Type B pancreatic cell (in vitro differentiated cells): ENCODE measurements at regions not wholly inside any gene's neighbourhood (a gene's known extent, or its start where the extent isn't known, plus 50 kb on each side); places are given as distances from the start of the nearest gene placed in this dataset.

Experiments
- DNase-seq: peaks from one replicate; pipeline ENCODE4 v3.0.0; 2021; ENCODE audit warnings: mixed read lengths; ENCODE audit not compliant: unreplicated experiment; ENCODE audit errors: extremely low spot score
- H3K27ac Mint-ChIP-seq: 2 replicates; pipeline ENCODE4 v1.8.0; 2021; ENCODE audit warnings: mild to moderate bottlenecking, mixed read lengths
- H3K27me3 Mint-ChIP-seq: 2 replicates; pipeline ENCODE4 v1.8.0; 2021; ENCODE audit warnings: mixed read lengths
- H3K36me3 Mint-ChIP-seq: 2 replicates; pipeline ENCODE4 v1.8.0; 2021; ENCODE audit warnings: mixed read lengths
- H3K4me1 Mint-ChIP-seq: one replicate; pipeline ENCODE4 v1.8.0; 2021; ENCODE audit warnings: mixed read lengths; ENCODE audit not compliant: unreplicated experiment
- H3K4me3 Mint-ChIP-seq: 2 replicates; pipeline ENCODE4 v1.8.0; 2021; ENCODE audit warnings: mild to moderate bottlenecking, mixed read lengths
- H3K9me3 Mint-ChIP-seq: 2 replicates; pipeline ENCODE4 v1.8.0; 2021; ENCODE audit warnings: mixed read lengths
- TF ChIP-seq, protein P1 (sequence below): fragments of 200-600 bp; sonication (generic); conservative IDR thresholded peaks from 2 replicates; pipeline ENCODE4 v1.5.0; 2021; ENCODE audit warnings: antibody characterized with exemption, mild to moderate bottlenecking

DNA sequence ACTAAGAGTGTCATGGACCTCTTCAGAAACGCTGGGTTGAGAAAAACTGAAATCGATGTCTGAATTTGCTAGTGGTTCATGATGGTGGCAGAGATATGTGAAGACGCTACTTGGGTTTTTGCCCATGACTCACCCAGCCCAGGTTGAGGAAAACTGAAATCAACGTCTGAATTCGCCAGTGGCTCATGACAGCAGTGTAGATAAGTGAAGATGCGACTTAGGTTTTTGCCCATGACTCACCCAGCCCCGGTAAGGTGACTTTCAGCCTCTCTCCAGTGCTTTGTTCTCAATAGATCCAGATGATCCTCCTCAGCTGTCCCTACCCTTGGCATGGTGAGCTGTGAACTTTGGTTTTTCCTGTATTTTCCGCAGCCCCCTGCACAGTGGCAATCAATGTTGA is 105.3 kb upstream of the SIX3 start:
- DNase-seq, result no peak
- no peaks in the 10 kb centered on the region for H3K4me1 Mint-ChIP-seq
- TF ChIP-seq, protein P1, sequence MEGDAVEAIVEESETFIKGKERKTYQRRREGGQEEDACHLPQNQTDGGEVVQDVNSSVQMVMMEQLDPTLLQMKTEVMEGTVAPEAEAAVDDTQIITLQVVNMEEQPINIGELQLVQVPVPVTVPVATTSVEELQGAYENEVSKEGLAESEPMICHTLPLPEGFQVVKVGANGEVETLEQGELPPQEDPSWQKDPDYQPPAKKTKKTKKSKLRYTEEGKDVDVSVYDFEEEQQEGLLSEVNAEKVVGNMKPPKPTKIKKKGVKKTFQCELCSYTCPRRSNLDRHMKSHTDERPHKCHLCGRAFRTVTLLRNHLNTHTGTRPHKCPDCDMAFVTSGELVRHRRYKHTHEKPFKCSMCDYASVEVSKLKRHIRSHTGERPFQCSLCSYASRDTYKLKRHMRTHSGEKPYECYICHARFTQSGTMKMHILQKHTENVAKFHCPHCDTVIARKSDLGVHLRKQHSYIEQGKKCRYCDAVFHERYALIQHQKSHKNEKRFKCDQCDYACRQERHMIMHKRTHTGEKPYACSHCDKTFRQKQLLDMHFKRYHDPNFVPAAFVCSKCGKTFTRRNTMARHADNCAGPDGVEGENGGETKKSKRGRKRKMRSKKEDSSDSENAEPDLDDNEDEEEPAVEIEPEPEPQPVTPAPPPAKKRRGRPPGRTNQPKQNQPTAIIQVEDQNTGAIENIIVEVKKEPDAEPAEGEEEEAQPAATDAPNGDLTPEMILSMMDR, result no peak
- no peak overlapping the region for H3K27ac Mint-ChIP-seq
- H3K27me3 Mint-ChIP-seq, result peaks cover 14% of the 10 kb centered on the region
- no peaks in the 10 kb centered on the region for H3K36me3 Mint-ChIP-seq
- H3K4me3 Mint-ChIP-seq, result no peak overlapping the region
- H3K9me3 Mint-ChIP-seq, result no peaks in the 10 kb centered on the region

DNA sequence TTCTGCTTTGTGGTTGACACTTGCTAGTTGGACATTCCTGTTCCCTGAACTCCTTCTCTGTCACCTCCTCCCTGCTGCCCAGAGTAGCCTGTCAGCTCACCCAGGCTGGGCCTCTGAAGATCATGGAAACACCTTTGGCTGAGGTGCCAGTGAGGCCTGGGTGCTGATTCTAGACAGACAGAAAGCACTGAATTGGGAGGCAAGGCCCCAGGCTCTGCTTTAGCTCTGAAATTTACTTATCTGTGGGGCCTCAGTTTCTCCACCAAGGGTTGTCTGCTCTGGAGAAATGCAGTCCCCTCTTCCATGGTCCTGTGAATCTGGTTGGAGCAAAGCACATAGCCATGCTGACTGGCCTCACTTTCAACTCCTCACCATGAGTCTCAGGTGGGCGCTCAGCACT is 104.6 kb upstream of the SIX3 start:
- Mint-ChIP-seq H3K4me1 (no peaks in the 10 kb centered on the region), H3K27me3 (peaks cover 14% of the 10 kb centered on the region), H3K9me3 (no peaks in the 10 kb centered on the region), H3K4me3 (no peak overlapping the region), H3K27ac (no peak overlapping the region), H3K36me3 (no peaks in the 10 kb centered on the region)
- DNase-seq, result no peak
- TF ChIP-seq, protein P1, result no peak

DNA sequence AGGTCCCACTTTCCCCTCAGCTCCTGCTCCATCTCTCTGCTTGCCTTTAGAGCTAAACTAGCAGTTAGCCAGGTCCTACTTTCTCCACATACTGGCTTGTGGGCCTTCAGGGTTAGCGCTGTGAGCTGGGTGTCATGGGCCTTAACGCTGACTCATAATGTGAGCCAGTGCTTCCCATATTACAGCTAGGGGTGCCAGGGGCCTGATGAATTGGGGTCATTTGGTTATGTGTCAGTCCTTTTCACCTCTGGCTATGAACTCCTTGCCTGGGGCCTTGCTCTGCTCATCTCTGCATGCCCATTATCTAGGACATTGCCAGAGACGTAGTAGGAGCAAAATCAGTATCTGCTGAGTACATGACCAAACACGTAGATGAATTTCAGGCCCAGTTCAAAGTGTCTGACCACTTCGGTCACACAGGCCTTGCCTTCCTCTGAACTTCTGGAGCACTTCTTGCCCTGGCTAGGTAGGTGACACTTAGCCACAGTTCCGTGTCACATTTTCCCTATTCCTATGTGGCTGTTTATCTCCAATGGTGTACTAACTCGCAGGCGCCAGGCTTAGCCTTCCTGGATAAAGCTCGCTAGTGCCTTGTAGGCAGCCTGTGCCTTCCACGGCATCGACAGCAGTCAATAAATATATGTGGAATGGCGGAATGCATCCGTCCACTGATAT is 103.2 kb upstream of the SIX3 start:
- TF ChIP-seq, protein P1, result no peak
- Mint-ChIP-seq H3K27me3 (peaks cover 14% of the 10 kb centered on the region), H3K4me3 (no peak overlapping the region), H3K36me3 (no peaks in the 10 kb centered on the region), H3K27ac (no peak overlapping the region), H3K9me3 (no peaks in the 10 kb centered on the region), H3K4me1 (peaks cover 8% of the 10 kb centered on the region)
- no peak for DNase-seq

DNA sequence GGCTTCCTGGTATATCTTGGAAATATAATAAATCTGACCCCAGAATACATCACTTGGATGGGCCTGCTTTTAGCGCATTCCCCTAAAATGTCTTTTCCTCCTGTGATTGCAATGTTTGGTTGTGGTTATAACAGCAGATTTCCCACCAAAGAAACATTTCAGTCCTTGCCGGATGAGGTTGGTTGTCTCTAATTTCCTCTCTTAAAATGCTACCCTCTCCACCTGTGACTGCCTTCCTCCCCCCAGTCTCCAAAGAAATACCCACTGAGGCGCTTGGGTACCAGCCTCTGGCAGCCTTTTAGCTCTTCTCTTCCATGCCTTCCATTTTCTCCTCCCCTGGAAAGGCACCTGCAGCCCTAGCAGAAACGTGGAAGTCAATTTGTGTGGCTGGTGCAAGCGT is 102.1 kb upstream of the SIX3 start:
- TF ChIP-seq, protein P1, result no peak
- Mint-ChIP-seq H3K27ac (no peak overlapping the region), H3K27me3 (peaks cover 13% of the 10 kb centered on the region), H3K4me3 (no peak overlapping the region), H3K4me1 (peaks cover 11% of the 10 kb centered on the region), H3K36me3 (no peaks in the 10 kb centered on the region), H3K9me3 (no peaks in the 10 kb centered on the region)
- no peak for DNase-seq

DNA sequence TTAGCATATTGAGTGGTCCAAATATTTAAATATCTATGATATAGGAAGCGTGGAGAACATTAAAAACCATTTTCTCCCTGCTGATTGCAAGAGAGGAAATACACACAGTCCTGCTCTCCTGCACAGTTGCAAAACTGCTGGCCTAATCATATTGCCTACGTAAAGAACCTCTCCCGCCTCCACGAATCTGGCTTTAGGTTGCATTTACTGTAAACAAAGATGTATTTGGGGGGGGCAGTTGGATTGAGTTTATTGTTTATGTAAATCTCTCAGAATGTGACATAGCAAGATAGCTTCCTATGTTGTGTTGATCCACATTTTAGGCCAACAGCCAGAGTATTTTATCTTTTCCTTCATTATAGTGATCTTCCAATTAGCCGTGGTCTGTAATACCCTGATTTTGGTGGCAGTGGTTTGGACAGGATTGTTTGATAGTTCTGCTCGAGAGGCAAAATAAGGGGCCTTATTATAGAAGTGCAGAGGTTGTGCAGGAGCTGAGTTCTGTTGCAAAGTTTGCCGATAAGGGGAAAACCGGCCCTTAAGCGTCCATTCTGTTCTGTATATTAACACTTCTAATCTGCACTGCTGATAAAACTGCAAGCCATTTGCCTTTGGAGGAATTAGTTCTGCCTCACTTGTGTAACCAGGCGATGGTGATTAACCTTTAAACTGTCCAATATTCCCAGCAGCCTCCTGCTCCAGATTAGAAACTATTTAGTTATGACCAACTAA is 101.6 kb upstream of the SIX3 start:
- TF ChIP-seq, protein P1, result no peak
- Mint-ChIP-seq H3K4me1 (peaks cover 11% of the 10 kb centered on the region), H3K4me3 (no peak overlapping the region), H3K36me3 (no peaks in the 10 kb centered on the region), H3K9me3 (no peaks in the 10 kb centered on the region), H3K27me3 (peaks cover 9% of the 10 kb centered on the region), H3K27ac (no peak overlapping the region)
- DNase-seq, result no peak
